PC-3 (cell line): ENCODE measurements at regions not wholly inside any gene's neighbourhood (a gene's known extent, or its start where the extent isn't known, plus 50 kb on each side); places are given as distances from the start of the nearest gene placed in this dataset.

Experiments used
- ATAC-seq: fragments of 200-7000 bp; cut with Tn5 transposase; 2 replicates; pipeline ENCODE4 v1.9.1; 2020; ENCODE audit warnings: mild to moderate bottlenecking, moderate library complexity
- BruUV-seq: library from RNA; stranded (reverse); fragments of 400-500 nt; replicated peaks from 2 replicates; lab custom pipeline; 2021; lab: Mats Ljungman, UMichigan
- CTCF ChIA-PET: fragments of 300-600 bp; sonication (Branson Sonifier 250); formaldehyde crosslinking; loops from one replicate; lab custom pipeline; 2022; ENCODE audit warnings: antibody characterized with exemption; lab: Charles Lee
- POLR2A ChIA-PET: fragments of 300-600 bp; sonication (Branson Sonifier 250); formaldehyde crosslinking; loops from one replicate; lab custom pipeline; 2022; ENCODE audit warnings: antibody characterized with exemption; ENCODE audit not compliant: unreplicated experiment; lab: Charles Lee
- DNase-seq: peaks from one replicate; pipeline ENCODE4 v3.0.0-alpha.2; 2015
- H2AFZ ChIP-seq: fragments of 300-600 bp; sonication (generic); 2 replicates; pipeline ENCODE4 v1.6.0; 2016; ENCODE audit warnings: antibody characterized with exemption, low read length
- H3F3A ChIP-seq: fragments of 300-600 bp; sonication (generic); one replicate; pipeline ENCODE4 v1.6.0; 2017; ENCODE audit warnings: antibody characterized with exemption, low read length, control low read depth, mild to moderate bottlenecking; ENCODE audit not compliant: unreplicated experiment
- H3K27ac ChIP-seq: fragments of 300-600 bp; sonication (generic); 2 replicates; pipeline ENCODE4 v1.5.1; 2016; ENCODE audit warnings: mild to moderate bottlenecking, low read length
- H3K27me3 ChIP-seq: fragments of 300-600 bp; sonication (generic); 2 replicates; pipeline ENCODE4 v1.6.1; 2016; ENCODE audit warnings: low read length, mixed read lengths
- H3K36me3 ChIP-seq: fragments of 300-600 bp; sonication (generic); 2 replicates; pipeline ENCODE4 v1.6.1; 2016; ENCODE audit warnings: low read depth, mixed run types, low read length, mixed read lengths
- H3K4me1 ChIP-seq: fragments of 300-600 bp; sonication (generic); 2 replicates; pipeline ENCODE4 v1.5.1; 2016; ENCODE audit warnings: low read length; ENCODE audit not compliant: insufficient read depth
- H3K4me2 ChIP-seq: fragments of 300-600 bp; sonication (generic); 2 replicates; pipeline ENCODE4 v1.6.0; 2016; ENCODE audit warnings: low read length
- H3K4me3 ChIP-seq: fragments of 300-600 bp; sonication (generic); 2 replicates; pipeline ENCODE4 v1.5.1; 2016; ENCODE audit warnings: mild to moderate bottlenecking, low read length, mixed read lengths
- H3K79me2 ChIP-seq: fragments of 300-600 bp; sonication (generic); 2 replicates; pipeline ENCODE4 v1.6.1; 2017; ENCODE audit warnings: low read length, mixed read lengths
- H3K9ac ChIP-seq: fragments of 300-600 bp; sonication (generic); 2 replicates; pipeline ENCODE4 v1.6.0; 2016; ENCODE audit warnings: mild to moderate bottlenecking, low read length
- H3K9me2 ChIP-seq: fragments of 300-600 bp; sonication (generic); replicated peaks from 2 replicates; pipeline ENCODE4 v1.6.1; 2016; ENCODE audit warnings: mixed run types, low read length, mixed read lengths
- H3K9me3 ChIP-seq: fragments of 300-600 bp; sonication (generic); 2 replicates; pipeline ENCODE4 v1.6.1; 2016; ENCODE audit warnings: low read length, mixed read lengths
- H4K20me1 ChIP-seq: fragments of 300-600 bp; sonication (generic); 2 replicates; pipeline ENCODE4 v1.6.1; 2016; ENCODE audit warnings: low read length, mixed read lengths
- CTCF ChIP-seq: fragments of 300-600 bp; sonication (generic); conservative IDR thresholded peaks from 2 replicates; pipeline ENCODE4 v1.5.1; 2017; ENCODE audit warnings: antibody characterized with exemption, low read depth, mild to moderate bottlenecking, low read length
- EZH2 ChIP-seq: fragments of 300-600 bp; sonication (generic); IDR thresholded peaks from one replicate; pipeline ENCODE4 v1.6.1; 2017; ENCODE audit warnings: antibody characterized with exemption, mild to moderate bottlenecking, low read length; ENCODE audit not compliant: unreplicated experiment
- EZH2phosphoT487 ChIP-seq: fragments of 300-600 bp; sonication (generic); IDR thresholded peaks from 2 replicates; pipeline ENCODE4 v1.6.1; 2018; ENCODE audit warnings: mild to moderate bottlenecking, antibody characterized with exemption, low read length, borderline replicate concordance
- intact Hi-C: fragments of 100-400 bp; cut with micrococcal nuclease; formaldehyde crosslinking; loops from 2 replicates; pipeline ENCODE4 v1.9.0; 2023

- Histone ChIP-seq H2AFZ (no peak overlapping the region), H3K4me3 (no peak overlapping the region), H3K9me3 (no peaks in the 10 kb centered on the region), H3F3A (no peaks in the 10 kb centered on the region), H3K27me3 (no peaks in the 10 kb centered on the region), H3K4me2 (no peak overlapping the region), H3K36me3 (no peaks in the 10 kb centered on the region), H3K4me1 (peaks cover 16% of the 10 kb centered on the region), H4K20me1 (no peaks in the 10 kb centered on the region), H3K27ac (no peak overlapping the region), H3K9me2 (no peaks in the 10 kb centered on the region), H3K9ac (no peak overlapping the region), H3K79me2 (no peaks in the 10 kb centered on the region)
- TF ChIP-seq EZH2: no peak
- no peak for TF ChIP-seq CTCF
- DNase-seq: no peak
- CTCF ChIA-PET: no interaction called here
- intact Hi-C loops: no loop called here
- ATAC-seq: no peak
- POLR2A ChIA-PET: no interaction called here
- no TSS peak for BruUV-seq
Observed at GRCh38 chr15:70238917-70239316, 141.2 kb upstream of the TLE3 start.

GRCh38 chr15:70237626-70238025 is 139.9 kb upstream of the TLE3 start:
- no peak overlapping the region for H3K4me3 ChIP-seq
- no peaks in the 10 kb centered on the region for H3K79me2 ChIP-seq
- ChIA-PET POLR2A (no interaction called here), CTCF (no interaction called here)
- H3K9me2 ChIP-seq: no peaks in the 10 kb centered on the region
- BruUV-seq: no TSS peak
- no peak overlapping the region for H2AFZ ChIP-seq
- no peak overlapping the region for H3K4me2 ChIP-seq
- H3K9me3 ChIP-seq: no peaks in the 10 kb centered on the region
- H3K36me3 ChIP-seq: no peaks in the 10 kb centered on the region
- no peaks in the 10 kb centered on the region for H3K27me3 ChIP-seq
- peaks cover 16% of the 10 kb centered on the region for H3K4me1 ChIP-seq
- intact Hi-C loops: no loop called here
- H3K27ac ChIP-seq: no peak overlapping the region
- H3K9ac ChIP-seq: no peak overlapping the region
- H3F3A ChIP-seq: no peaks in the 10 kb centered on the region
- no peak for DNase-seq
- ATAC-seq: no peak
- no peak for TF ChIP-seq EZH2phosphoT487
- TF ChIP-seq EZH2: no peak
- no peak for TF ChIP-seq CTCF
- no peaks in the 10 kb centered on the region for H4K20me1 ChIP-seq

- H3K4me3 ChIP-seq: no peak overlapping the region
- peaks cover 4% of the 10 kb centered on the region for H3K9me3 ChIP-seq
- DNase-seq: peak; percentile 66
- no peaks in the 10 kb centered on the region for H4K20me1 ChIP-seq
- no peak for ATAC-seq
- no peak for TF ChIP-seq EZH2
- no peaks in the 10 kb centered on the region for H3K27me3 ChIP-seq
- intact Hi-C loops: no loop called here
- no peaks in the 10 kb centered on the region for H3K36me3 ChIP-seq
- no peak overlapping the region for H3K9ac ChIP-seq
- no peak overlapping the region for H2AFZ ChIP-seq
- ChIA-PET POLR2A (no interaction called here), CTCF (no interaction called here)
- H3K9me2 ChIP-seq: no peaks in the 10 kb centered on the region
- H3K4me1 ChIP-seq: peaks cover 16% of the 10 kb centered on the region
- H3K4me2 ChIP-seq: no peak overlapping the region
- no TSS peak for BruUV-seq
- H3K79me2 ChIP-seq: no peaks in the 10 kb centered on the region
- peak overlapping the region; percentile 21 for H3K27ac ChIP-seq
- no peaks in the 10 kb centered on the region for H3F3A ChIP-seq
Observed at GRCh38 chr15:70236341-70237086, 138.8 kb upstream of the TLE3 start.
